KMS-11 (cell line): ENCODE measurements at regions not wholly inside any gene's neighbourhood (a gene's known extent, or its start where the extent isn't known, plus 50 kb on each side); places are given as distances from the start of the nearest gene placed in this dataset.

Experiments used
- H2AFZ ChIP-seq: fragments of 200-600 bp; sonication (generic); 2 replicates; pipeline ENCODE4 v1.6.1; 2016; ENCODE audit warnings: antibody characterized with exemption, mixed run types, low read depth
- H3K27ac ChIP-seq: fragments of 200-600 bp; sonication (generic); 2 replicates; pipeline ENCODE4 v1.6.1; 2016; ENCODE audit warnings: mild to moderate bottlenecking, mixed run types
- H3K27me3 ChIP-seq: fragments of 200-600 bp; sonication (generic); 2 replicates; pipeline ENCODE4 v1.6.1; 2017; ENCODE audit warnings: mild to moderate bottlenecking, low read depth, mixed run types, moderate library complexity; ENCODE audit not compliant: insufficient read depth
- H3K36me3 ChIP-seq: fragments of 200-600 bp; sonication (generic); 2 replicates; pipeline ENCODE4 v1.6.1; 2017; ENCODE audit warnings: mild to moderate bottlenecking, mixed run types; ENCODE audit not compliant: insufficient read depth
- H3K4me1 ChIP-seq: fragments of 200-600 bp; sonication (generic); 2 replicates; pipeline ENCODE4 v1.6.1; 2016; ENCODE audit warnings: mild to moderate bottlenecking, low read depth, mixed run types; ENCODE audit not compliant: poor library complexity, severe bottlenecking
- H3K4me2 ChIP-seq: fragments of 200-600 bp; sonication (generic); 2 replicates; pipeline ENCODE4 v1.7.0; 2016; ENCODE audit warnings: mild to moderate bottlenecking, mixed run types
- H3K4me3 ChIP-seq: fragments of 200-600 bp; sonication (generic); IDR thresholded peaks from 2 replicates; pipeline ENCODE4 v1.6.1; 2017; ENCODE audit warnings: low read depth, low read length, mixed read lengths; ENCODE audit not compliant: insufficient read depth
- H3K79me2 ChIP-seq: fragments of 200-600 bp; sonication (generic); 2 replicates; pipeline ENCODE4 v1.6.1; 2016; ENCODE audit warnings: low read depth, mixed run types; ENCODE audit not compliant: insufficient read depth
- H3K9ac ChIP-seq: fragments of 200-600 bp; sonication (generic); 2 replicates; pipeline ENCODE4 v1.6.1; 2016; ENCODE audit warnings: mild to moderate bottlenecking, mixed run types
- H4K20me1 ChIP-seq: fragments of 200-600 bp; sonication (generic); 2 replicates; pipeline ENCODE4 v1.6.1; 2016; ENCODE audit warnings: mild to moderate bottlenecking, mixed run types; ENCODE audit not compliant: insufficient read depth
- CTCF ChIP-seq: fragments of 200-600 bp; sonication (generic); conservative IDR thresholded peaks from 2 replicates; pipeline ENCODE4 v1.6.1; 2017; ENCODE audit warnings: low read depth, mild to moderate bottlenecking, antibody characterized with exemption, low read length, moderate library complexity, mixed read lengths

- no peak overlapping the region for H3K4me2 ChIP-seq
- H3K4me3 ChIP-seq = no peak overlapping the region
- H3K27me3 ChIP-seq = no peaks in the 10 kb centered on the region
- H3K27ac ChIP-seq = no peak overlapping the region
- no peak overlapping the region for H2AFZ ChIP-seq
- H3K4me1 ChIP-seq = no peaks in the 10 kb centered on the region
- no peak for TF ChIP-seq CTCF
- H4K20me1 ChIP-seq = no peaks in the 10 kb centered on the region
- no peaks in the 10 kb centered on the region for H3K36me3 ChIP-seq
- H3K9ac ChIP-seq = no peak overlapping the region
- H3K79me2 ChIP-seq = no peaks in the 10 kb centered on the region
These were observed 678.1 kb downstream of the MCTP2 start for GRCh38 chr15:94909510-94909909.

- H3K4me1 ChIP-seq = no peaks in the 10 kb centered on the region
- no peaks in the 10 kb centered on the region for H4K20me1 ChIP-seq
- no peak overlapping the region for H3K4me2 ChIP-seq
- H2AFZ ChIP-seq = no peak overlapping the region
- no peak overlapping the region for H3K9ac ChIP-seq
- no peak for TF ChIP-seq CTCF
- H3K79me2 ChIP-seq = no peaks in the 10 kb centered on the region
- no peak overlapping the region for H3K27ac ChIP-seq
- no peaks in the 10 kb centered on the region for H3K27me3 ChIP-seq
- H3K36me3 ChIP-seq = no peaks in the 10 kb centered on the region
- H3K4me3 ChIP-seq = no peak overlapping the region
These were observed 678.8 kb downstream of the MCTP2 start for GRCh38 chr15:94910166-94910565.

- no peaks in the 10 kb centered on the region for H3K4me1 ChIP-seq
- H3K79me2 ChIP-seq = no peaks in the 10 kb centered on the region
- H3K9ac ChIP-seq = no peak overlapping the region
- no peak overlapping the region for H3K4me3 ChIP-seq
- no peak for TF ChIP-seq CTCF
- no peak overlapping the region for H3K4me2 ChIP-seq
- no peaks in the 10 kb centered on the region for H3K36me3 ChIP-seq
- H3K27me3 ChIP-seq = no peaks in the 10 kb centered on the region
- H2AFZ ChIP-seq = no peak overlapping the region
- no peaks in the 10 kb centered on the region for H4K20me1 ChIP-seq
- no peak overlapping the region for H3K27ac ChIP-seq
These were observed 681.4 kb downstream of the MCTP2 start for GRCh38 chr15:94912760-94913159.

GRCh38 chr15:94917068-94917467 is 685.7 kb downstream of the MCTP2 start:
- H3K4me3 ChIP-seq = no peak overlapping the region
- no peaks in the 10 kb centered on the region for H3K79me2 ChIP-seq
- H3K4me1 ChIP-seq = no peaks in the 10 kb centered on the region
- no peak overlapping the region for H2AFZ ChIP-seq
- H3K27me3 ChIP-seq = no peaks in the 10 kb centered on the region
- H3K27ac ChIP-seq = no peak overlapping the region
- no peak for TF ChIP-seq CTCF
- H3K9ac ChIP-seq = no peak overlapping the region
- H4K20me1 ChIP-seq = no peaks in the 10 kb centered on the region
- no peak overlapping the region for H3K4me2 ChIP-seq
- H3K36me3 ChIP-seq = no peaks in the 10 kb centered on the region

- no peak overlapping the region for H3K27ac ChIP-seq
- H2AFZ ChIP-seq = no peak overlapping the region
- H3K36me3 ChIP-seq = no peaks in the 10 kb centered on the region
- H3K27me3 ChIP-seq = no peaks in the 10 kb centered on the region
- no peak overlapping the region for H3K4me2 ChIP-seq
- H3K9ac ChIP-seq = no peak overlapping the region
- H3K4me1 ChIP-seq = no peaks in the 10 kb centered on the region
- H3K79me2 ChIP-seq = no peaks in the 10 kb centered on the region
- no peak overlapping the region for H3K4me3 ChIP-seq
- no peaks in the 10 kb centered on the region for H4K20me1 ChIP-seq
- TF ChIP-seq CTCF = no peak
These were observed 690.6 kb downstream of the MCTP2 start for GRCh38 chr15:94921936-94922335.
